ENCODE measurements at regions not wholly inside any gene's neighbourhood (a gene's known extent, or its start where the extent isn't known, plus 50 kb on each side); places are given as distances from the start of the nearest gene placed in this dataset.

GRCh38 chr4:131613824-131614216, 1535.3 kb upstream of the PCDH10 start:
- TF ChIP-seq CTCF (IDR thresholded peaks at IDR 0.05), result no peak
- no peak for TF ChIP-seq POLR2A (IDR thresholded peaks at IDR 0.05)

All from testis (tissue), 2 donors.